Islet precursor cell (in vitro differentiated cells): ENCODE measurements at regions not wholly inside any gene's neighbourhood (a gene's known extent, or its start where the extent isn't known, plus 50 kb on each side); places are given as distances from the start of the nearest gene placed in this dataset.

Source experiments
- DNase-seq: peaks from one replicate; pipeline ENCODE4 v3.0.0-alpha.2; 2018

- no peak for DNase-seq
Observed at GRCh38 chr22:22035771-22036314, 53.3 kb upstream of the TOP3B start.

- no peak for DNase-seq
Observed at GRCh38 chr22:22035203-22035602, 52.6 kb upstream of the TOP3B start.

GRCh38 chr22:22034469-22035132 lies 52.0 kb upstream of the TOP3B start:
- no peak for DNase-seq

- DNase-seq: no peak
Observed at GRCh38 chr22:22033803-22034468, 51.3 kb upstream of the TOP3B start.

- DNase-seq: no peak
Observed at GRCh38 chr22:22032906-22033802, 50.6 kb upstream of the TOP3B start.

GRCh38 chr22:22032099-22032905 lies 49.7 kb upstream of the TOP3B start:
- DNase-seq: no peak
